ENCODE measurements at regions not wholly inside any gene's neighbourhood (a gene's known extent, or its start where the extent isn't known, plus 50 kb on each side); places are given as distances from the start of the nearest gene placed in this dataset.

- DNase-seq: no peak
Measured at GRCh38 chr3:194840661-194841514, 155.2 kb downstream of the FAM43A start.

- DNase-seq: no peak
Measured at GRCh38 chr3:194841515-194841841, 155.8 kb downstream of the FAM43A start.

- DNase-seq: no peak
Measured at GRCh38 chr3:194843556-194843955, 157.9 kb downstream of the FAM43A start.

GRCh38 chr3:194844046-194844445 lies 158.4 kb downstream of the FAM43A start:
- no peak for DNase-seq

- no peak for DNase-seq
Measured at GRCh38 chr3:194849166-194849875, 163.6 kb downstream of the FAM43A start.

GRCh38 chr3:194851254-194851653 lies 165.6 kb downstream of the FAM43A start:
- no peak for DNase-seq

- no peak for DNase-seq
Measured at GRCh38 chr3:194851941-194852340, 166.3 kb downstream of the FAM43A start.

GRCh38 chr3:194852345-194852744 lies 166.7 kb downstream of the FAM43A start:
- DNase-seq: no peak

- DNase-seq: no peak
Measured at GRCh38 chr3:194852831-194853508, 167.3 kb downstream of the FAM43A start.

- DNase-seq: no peak
Measured at GRCh38 chr3:194854206-194854605, 168.5 kb downstream of the FAM43A start.

- no peak for DNase-seq
Measured at GRCh38 chr3:194854659-194855390, 169.1 kb downstream of the FAM43A start.

- DNase-seq: no peak
Measured at GRCh38 chr3:194856296-194856695, 170.6 kb downstream of the FAM43A start.

- no peak for DNase-seq
Measured at GRCh38 chr3:194857469-194858113, 171.9 kb downstream of the FAM43A start.

- DNase-seq: no peak
Measured at GRCh38 chr3:194858382-194858781, 172.7 kb downstream of the FAM43A start.

GRCh38 chr3:194860725-194861124 lies 175.0 kb downstream of the FAM43A start:
- DNase-seq: no peak

GRCh38 chr3:194861375-194861774 lies 175.7 kb downstream of the FAM43A start:
- DNase-seq: no peak

GRCh38 chr3:194865061-194865460 lies 179.4 kb downstream of the FAM43A start:
- no peak for DNase-seq

- DNase-seq: no peak
Measured at GRCh38 chr3:194865615-194866014, 179.9 kb downstream of the FAM43A start.

GRCh38 chr3:194866236-194866635 lies 180.6 kb downstream of the FAM43A start:
- no peak for DNase-seq

GRCh38 chr3:194867270-194867983 lies 181.7 kb downstream of the FAM43A start:
- no peak for DNase-seq

- no peak for DNase-seq
Measured at GRCh38 chr3:194868831-194869230, 183.1 kb downstream of the FAM43A start.

Data from activated CD4-positive, CD25-positive, alpha-beta regulatory T cell treated with anti-CD3 and anti-CD28 coated beads, Interleukin-2, amount 50 U/mL, for 72 hours (primary cell).